Sigmoid colon (tissue), 4 donors: ENCODE measurements at regions not wholly inside any gene's neighbourhood (a gene's known extent, or its start where the extent isn't known, plus 50 kb on each side); places are given as distances from the start of the nearest gene placed in this dataset.

Experiments
- EP300 ChIP-seq, 4 donors: sonication (generic); formaldehyde crosslinking; IDR thresholded peaks; one replicate each; pipeline ENCODE4 v1.6.1; 2017; ENCODE audit warnings: antibody characterized with exemption in 4 of 4
- POLR2A ChIP-seq, 2 donors: fragments of 450-650 bp; IDR thresholded peaks; one replicate each; pipeline ENCODE4 v1.6.1; 2016; ENCODE audit warnings: antibody characterized with exemption in 2 of 2, mild to moderate bottlenecking in 2 of 2, moderate library complexity in 2 of 2

DNA sequence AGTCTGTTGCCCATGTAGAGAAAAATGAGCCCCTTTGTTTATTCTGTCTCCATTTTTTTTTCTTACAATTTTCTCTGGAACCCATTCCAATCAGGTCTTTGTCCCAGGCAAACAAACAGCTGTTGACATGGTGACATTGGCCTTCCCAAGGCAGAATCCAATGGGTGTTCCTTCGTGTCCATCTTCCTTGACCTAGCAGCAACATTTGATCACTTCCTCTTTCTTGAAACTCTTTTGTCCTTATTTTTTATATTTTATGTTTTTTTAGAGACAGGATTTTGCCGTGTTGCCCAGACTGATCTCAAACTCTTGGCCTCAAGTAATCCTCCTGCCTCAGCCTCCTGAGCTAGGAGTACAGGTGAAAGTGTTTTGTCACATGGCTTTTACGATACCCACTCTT lies 65.4 kb upstream of the CACNA1E start:
- TF ChIP-seq EP300 (IDR thresholded peaks at IDR 0.05), result no peak
- no peak for TF ChIP-seq POLR2A (IDR thresholded peaks at IDR 0.05)
